IMR-90 (cell line): ENCODE measurements at regions not wholly inside any gene's neighbourhood (a gene's known extent, or its start where the extent isn't known, plus 50 kb on each side); places are given as distances from the start of the nearest gene placed in this dataset.

Experiments
- ATAC-seq: fragments of 200-7000 bp; cut with Tn5 transposase; 2 replicates; pipeline ENCODE4 v1.9.1; 2020; ENCODE audit warnings: low read depth, mild to moderate bottlenecking, moderate library complexity
- BruUV-seq: library from RNA; stranded (reverse); fragments of 400-500 nt; replicated peaks from 2 replicates; lab custom pipeline; 2021; lab: Mats Ljungman, UMichigan
- CTCF ChIA-PET: fragments of 300-600 bp; formaldehyde crosslinking; extraction: SDS; loops from one replicate; lab custom pipeline; 2021; ENCODE audit warnings: antibody characterized with exemption; lab: Yijun Ruan, JAX
- POLR2A ChIA-PET: fragments of 300-600 bp; sonication (Branson Sonifier 250); formaldehyde crosslinking; loops from one replicate; lab custom pipeline; 2022; ENCODE audit warnings: antibody characterized with exemption; ENCODE audit not compliant: unreplicated experiment; lab: Charles Lee
- DNase-seq: peaks from one replicate; pipeline ENCODE4 v3.0.0; 2013
- H2AFZ ChIP-seq: replicated peaks from 2 replicates; pipeline ENCODE3; 2013; ENCODE audit warnings: low read length, mild to moderate bottlenecking; ENCODE audit not compliant: poor library complexity
- H2AK5ac ChIP-seq: 2 replicates; pipeline ENCODE4 v1.6.1; 2013; ENCODE audit warnings: low read depth, low read length, inconsistent platforms
- H2AK9ac ChIP-seq: replicated peaks from 2 replicates; pipeline ENCODE3; 2013; ENCODE audit warnings: mild to moderate bottlenecking, low read depth, low read length, moderate library complexity; ENCODE audit not compliant: poor library complexity
- H2BK120ac ChIP-seq: 2 replicates; pipeline ENCODE4 v1.6.1; 2013; ENCODE audit warnings: low read depth, low read length, inconsistent platforms
- H2BK15ac ChIP-seq: 3 replicates; pipeline ENCODE4 v1.6.1; 2013; ENCODE audit warnings: low read depth, low read length, inconsistent platforms
- H2BK20ac ChIP-seq: 2 replicates; pipeline ENCODE4 v1.6.1; 2013; ENCODE audit warnings: low read depth, mild to moderate bottlenecking, inconsistent platforms, low read length, moderate library complexity
- H2BK5ac ChIP-seq: 2 replicates; pipeline ENCODE4 v1.6.1; 2013; ENCODE audit warnings: mild to moderate bottlenecking, low read depth, low read length, inconsistent platforms; ENCODE audit not compliant: poor library complexity, severe bottlenecking
- H3K14ac ChIP-seq: replicated peaks from 2 replicates; pipeline ENCODE4 v1.6.1; 2013; ENCODE audit warnings: low read depth, low read length, inconsistent platforms
- H3K18ac ChIP-seq: 2 replicates; pipeline ENCODE4 v1.6.1; 2013; ENCODE audit warnings: low read depth, low read length, control low read depth
- H3K23ac ChIP-seq: 2 replicates; pipeline ENCODE4 v1.6.1; 2013; ENCODE audit warnings: low read depth, low read length, inconsistent platforms
- H3K27ac ChIP-seq: 2 replicates; pipeline ENCODE4 v1.5.1; 2013; ENCODE audit warnings: mild to moderate bottlenecking, control low read depth, low read length; ENCODE audit not compliant: insufficient read depth
- H3K27me3 ChIP-seq: 2 replicates; pipeline ENCODE4 v1.6.1; 2013; ENCODE audit warnings: low read length; ENCODE audit not compliant: control insufficient read depth, insufficient read depth
- H3K36me3 ChIP-seq: 2 replicates; pipeline ENCODE4 v1.6.1; 2013; ENCODE audit warnings: low read length, mixed read lengths; ENCODE audit not compliant: control insufficient read depth, insufficient read depth
- H3K4ac ChIP-seq: 2 replicates; pipeline ENCODE4 v1.6.1; 2013; ENCODE audit warnings: low read depth, low read length, inconsistent platforms
- H3K4me1 ChIP-seq: 2 replicates; pipeline ENCODE4 v1.6.1; 2013; ENCODE audit warnings: low read length, mixed read lengths; ENCODE audit not compliant: control insufficient read depth, insufficient read depth
- H3K4me2 ChIP-seq: 2 replicates; pipeline ENCODE4 v1.6.1; 2013; ENCODE audit warnings: low read depth, mild to moderate bottlenecking, control low read depth, low read length, moderate library complexity
- H3K4me3 ChIP-seq: 2 replicates; pipeline ENCODE4 v1.5.1; 2013; ENCODE audit warnings: low read depth, mild to moderate bottlenecking, control low read depth, low read length, moderate library complexity; ENCODE audit not compliant: insufficient read depth
- H3K56ac ChIP-seq: 2 replicates; pipeline ENCODE4 v1.6.1; 2013; ENCODE audit warnings: low read length, inconsistent platforms; ENCODE audit not compliant: insufficient read depth; ENCODE audit errors: extremely low read depth
- H3K79me1 ChIP-seq, 2 experiments: 2 replicates each; pipeline ENCODE4 v1.6.1; 2013; ENCODE audit warnings: low read length in 2 of 2, inconsistent platforms in 1 of 2, low read depth in 1 of 2
- H3K9ac ChIP-seq: 2 replicates; pipeline ENCODE4 v1.6.1; 2013; ENCODE audit warnings: low read depth, low read length, control low read depth
- H3K9me1 ChIP-seq: 2 replicates; pipeline ENCODE4 v1.6.1; 2013; ENCODE audit warnings: low read length, inconsistent platforms; ENCODE audit not compliant: insufficient read depth
- H3K9me3 ChIP-seq: 2 replicates; pipeline ENCODE4 v1.6.1; 2013; ENCODE audit warnings: low read length; ENCODE audit not compliant: control insufficient read depth, insufficient read depth
- H4K20me1 ChIP-seq: 2 replicates; pipeline ENCODE4 v1.6.1; 2013; ENCODE audit warnings: low read length, inconsistent platforms; ENCODE audit not compliant: insufficient read depth
- H4K5ac ChIP-seq: 2 replicates; pipeline ENCODE4 v1.6.1; 2013; ENCODE audit warnings: mild to moderate bottlenecking, low read depth, low read length, control low read depth
- H4K8ac ChIP-seq, 2 experiments: 2 replicates each; pipeline ENCODE4 v1.6.1; 2013; ENCODE audit warnings: low read depth in 2 of 2, low read length in 2 of 2, control low read depth in 1 of 2, inconsistent platforms in 1 of 2
- H4K91ac ChIP-seq: 2 replicates; pipeline ENCODE4 v1.6.1; 2013; ENCODE audit warnings: low read depth, low read length, inconsistent platforms; ENCODE audit not compliant: insufficient read depth
- BHLHE40 ChIP-seq: fragments of 150-350 bp; IDR thresholded peaks from 2 replicates; pipeline ENCODE4 v1.6.1; 2016; ENCODE audit warnings: mild to moderate bottlenecking, low read depth, low read length
- CEBPB ChIP-seq: IDR thresholded peaks from 2 replicates; pipeline ENCODE4 v1.6.1; 2012; ENCODE audit warnings: low read depth, low read length, improper control_type of control experiment
- CHD1 ChIP-seq: IDR thresholded peaks from 2 replicates; pipeline ENCODE4 v1.6.1; 2012; ENCODE audit warnings: low read depth, low read length, improper control_type of control experiment
- FOS ChIP-seq: fragments of 150-350 bp; IDR thresholded peaks from 2 replicates; pipeline ENCODE4 v1.6.1; 2016; ENCODE audit warnings: low read depth, low read length
- MAFK ChIP-seq: IDR thresholded peaks from 2 replicates; pipeline ENCODE4 v1.6.1; 2012; ENCODE audit warnings: low read depth, low read length, improper control_type of control experiment
- MAZ ChIP-seq: IDR thresholded peaks from 2 replicates; pipeline ENCODE4 v1.6.1; 2012; ENCODE audit warnings: low read depth, mild to moderate bottlenecking, low read length, improper control_type of control experiment, moderate library complexity, borderline replicate concordance
- MXI1 ChIP-seq: IDR thresholded peaks from 2 replicates; pipeline ENCODE4 v1.6.1; 2012; ENCODE audit warnings: low read depth, mild to moderate bottlenecking, low read length, moderate library complexity, borderline replicate concordance
- NFE2L2 ChIP-seq: fragments of 150-350 bp; IDR thresholded peaks from 2 replicates; pipeline ENCODE4 v1.6.1; 2016; ENCODE audit warnings: low read depth, mild to moderate bottlenecking, low read length
- POLR2A ChIP-seq: IDR thresholded peaks from 2 replicates; pipeline ENCODE4 v1.6.1; 2012; ENCODE audit warnings: mild to moderate bottlenecking, low read depth, low read length
- RAD21 ChIP-seq: IDR thresholded peaks from 2 replicates; pipeline ENCODE4 v1.6.1; 2012; ENCODE audit warnings: low read length, improper control_type of control experiment
- RCOR1 ChIP-seq: IDR thresholded peaks from 2 replicates; pipeline ENCODE4 v1.6.1; 2012; ENCODE audit warnings: mild to moderate bottlenecking, low read length, improper control_type of control experiment; ENCODE audit not compliant: insufficient replicate concordance
- RFX5 ChIP-seq: IDR thresholded peaks from 2 replicates; pipeline ENCODE4 v1.8.0; 2012; ENCODE audit warnings: low read depth, mild to moderate bottlenecking, low read length, moderate library complexity
- SMC3 ChIP-seq: fragments of 150-350 bp; IDR thresholded peaks from 2 replicates; pipeline ENCODE4 v1.6.1; 2016; ENCODE audit warnings: low read depth, mild to moderate bottlenecking, antibody characterized with exemption, low read length, moderate library complexity
- WGBS, 2 experiments: methylation state at CpG; one replicate each; pipeline versions ENCODE4 v1.1.5 to v1.1.7; 2013; ENCODE audit warnings: missing lambda C conversion rate in 2 of 2; ENCODE audit not compliant: insufficient read length in 1 of 2; ENCODE audit errors: extremely low coverage in 2 of 2; 5-methylcytosine and 5-hydroxymethylcytosine counted together
- dilution Hi-C: fragments of 300-500 bp; cut with HindIII; formaldehyde crosslinking; loops from one replicate; pipeline ENCODE4 v1.14.3; 2018; ENCODE audit warnings: low sequenced_read_pairs; ENCODE audit not compliant: unreplicated experiment
- in situ Hi-C: fragments of 300-500 bp; cut with MboI; formaldehyde crosslinking; loops from 3 replicates; pipeline ENCODE4 v1.14.3; 2019; ENCODE audit warnings: low sequenced_read_pairs, inconsistent platforms, mixed read lengths
- intact Hi-C: fragments of 100-400 bp; cut with micrococcal nuclease; formaldehyde crosslinking; loops from 2 replicates; pipeline ENCODE4 v1.10.0; 2022
- TF ChIP-seq, protein P1 (sequence below): fragments of 150-350 bp; IDR thresholded peaks from 2 replicates; pipeline ENCODE4 v1.6.1; 2016; ENCODE audit warnings: low read depth, mild to moderate bottlenecking, low read length, moderate library complexity, borderline replicate concordance
- TF ChIP-seq, protein P2 (sequence below): conservative IDR thresholded peaks from 2 replicates; pipeline ENCODE4 v1.5.1; 2012; ENCODE audit warnings: mild to moderate bottlenecking, low read depth, low read length, improper control_type of control experiment
- TF ChIP-seq, protein P3 (sequence below): fragments of 150-350 bp; IDR thresholded peaks from 2 replicates; pipeline ENCODE4 v1.6.1; 2017; ENCODE audit warnings: mild to moderate bottlenecking, antibody characterized with exemption, low read length, low read depth

DNA sequence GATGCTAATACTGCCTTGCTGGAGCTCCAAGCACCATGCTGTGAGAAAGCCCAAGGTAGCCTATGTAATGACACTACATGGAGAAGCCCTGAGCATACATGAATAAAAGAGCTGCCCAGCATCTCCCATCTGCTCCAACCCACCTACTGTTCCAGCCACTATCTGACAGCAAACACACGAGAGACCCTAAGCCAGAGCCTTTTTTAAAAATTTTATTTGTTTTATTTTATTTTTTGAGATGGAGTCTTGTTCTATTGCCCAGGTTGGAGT is 95.2 kb upstream of the PRICKLE1 start:
- no peak for DNase-seq
- no peak overlapping the region for H2BK15ac ChIP-seq
- dilution Hi-C loops (no loop called here), intact Hi-C loops (no loop called here), in situ Hi-C loops (no loop called here)
- H4K5ac ChIP-seq = no peak overlapping the region
- no peaks in the 10 kb centered on the region for H3K9me3 ChIP-seq
- H3K18ac ChIP-seq = no peak overlapping the region
- no peak overlapping the region for H2BK120ac ChIP-seq
- BruUV-seq = no TSS peak
- peaks cover 5% of the 10 kb centered on the region for H3K4me1 ChIP-seq
- no CpG with 5 or more reads among the region's 1 CpG for WGBS, 2 experiments
- H3K23ac ChIP-seq = no peak overlapping the region
- no peak for TF ChIP-seq MAFK
- TF ChIP-seq, protein P1, sequence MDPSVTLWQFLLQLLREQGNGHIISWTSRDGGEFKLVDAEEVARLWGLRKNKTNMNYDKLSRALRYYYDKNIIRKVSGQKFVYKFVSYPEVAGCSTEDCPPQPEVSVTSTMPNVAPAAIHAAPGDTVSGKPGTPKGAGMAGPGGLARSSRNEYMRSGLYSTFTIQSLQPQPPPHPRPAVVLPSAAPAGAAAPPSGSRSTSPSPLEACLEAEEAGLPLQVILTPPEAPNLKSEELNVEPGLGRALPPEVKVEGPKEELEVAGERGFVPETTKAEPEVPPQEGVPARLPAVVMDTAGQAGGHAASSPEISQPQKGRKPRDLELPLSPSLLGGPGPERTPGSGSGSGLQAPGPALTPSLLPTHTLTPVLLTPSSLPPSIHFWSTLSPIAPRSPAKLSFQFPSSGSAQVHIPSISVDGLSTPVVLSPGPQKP = no peak
- TF ChIP-seq RFX5 = no peak
- TF ChIP-seq BHLHE40 = no peak
- no peak for TF ChIP-seq POLR2A
- TF ChIP-seq, protein P2, sequence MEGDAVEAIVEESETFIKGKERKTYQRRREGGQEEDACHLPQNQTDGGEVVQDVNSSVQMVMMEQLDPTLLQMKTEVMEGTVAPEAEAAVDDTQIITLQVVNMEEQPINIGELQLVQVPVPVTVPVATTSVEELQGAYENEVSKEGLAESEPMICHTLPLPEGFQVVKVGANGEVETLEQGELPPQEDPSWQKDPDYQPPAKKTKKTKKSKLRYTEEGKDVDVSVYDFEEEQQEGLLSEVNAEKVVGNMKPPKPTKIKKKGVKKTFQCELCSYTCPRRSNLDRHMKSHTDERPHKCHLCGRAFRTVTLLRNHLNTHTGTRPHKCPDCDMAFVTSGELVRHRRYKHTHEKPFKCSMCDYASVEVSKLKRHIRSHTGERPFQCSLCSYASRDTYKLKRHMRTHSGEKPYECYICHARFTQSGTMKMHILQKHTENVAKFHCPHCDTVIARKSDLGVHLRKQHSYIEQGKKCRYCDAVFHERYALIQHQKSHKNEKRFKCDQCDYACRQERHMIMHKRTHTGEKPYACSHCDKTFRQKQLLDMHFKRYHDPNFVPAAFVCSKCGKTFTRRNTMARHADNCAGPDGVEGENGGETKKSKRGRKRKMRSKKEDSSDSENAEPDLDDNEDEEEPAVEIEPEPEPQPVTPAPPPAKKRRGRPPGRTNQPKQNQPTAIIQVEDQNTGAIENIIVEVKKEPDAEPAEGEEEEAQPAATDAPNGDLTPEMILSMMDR = no peak
- TF ChIP-seq SMC3 = no peak
- no peak for TF ChIP-seq RCOR1
- TF ChIP-seq MXI1 = no peak
- no peak for TF ChIP-seq FOS
- no peak for TF ChIP-seq CEBPB
- no peak for TF ChIP-seq CHD1
- TF ChIP-seq MAZ = no peak
- TF ChIP-seq, protein P3, sequence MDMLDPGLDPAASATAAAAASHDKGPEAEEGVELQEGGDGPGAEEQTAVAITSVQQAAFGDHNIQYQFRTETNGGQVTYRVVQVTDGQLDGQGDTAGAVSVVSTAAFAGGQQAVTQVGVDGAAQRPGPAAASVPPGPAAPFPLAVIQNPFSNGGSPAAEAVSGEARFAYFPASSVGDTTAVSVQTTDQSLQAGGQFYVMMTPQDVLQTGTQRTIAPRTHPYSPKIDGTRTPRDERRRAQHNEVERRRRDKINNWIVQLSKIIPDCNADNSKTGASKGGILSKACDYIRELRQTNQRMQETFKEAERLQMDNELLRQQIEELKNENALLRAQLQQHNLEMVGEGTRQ = no peak
- no peak for TF ChIP-seq RAD21
- TF ChIP-seq NFE2L2 = no peak
- ATAC-seq = no peak
- H2AK9ac ChIP-seq = no peak overlapping the region
- no peak overlapping the region for H3K27ac ChIP-seq
- CTCF ChIA-PET = no interaction called here
- 0 out of 2 replicates have a peak overlapping the region, but pooled peaks have one; percentile 3 for H3K56ac ChIP-seq
- H3K4me3 ChIP-seq = no peak overlapping the region
- H3K79me1 ChIP-seq = no peaks in the 10 kb centered on the region
- no peak overlapping the region for H3K9ac ChIP-seq
- POLR2A ChIA-PET = no interaction called here
- no peaks in the 10 kb centered on the region for H4K20me1 ChIP-seq
- no peak overlapping the region for H2BK20ac ChIP-seq
- no peak overlapping the region for H2AFZ ChIP-seq
- no peak overlapping the region for H3K4ac ChIP-seq
- H3K9me1 ChIP-seq = peaks cover 3% of the 10 kb centered on the region; the same call in 1 of the 2 replicates
- no peak overlapping the region for H2BK5ac ChIP-seq
- no peak overlapping the region for H3K14ac ChIP-seq
- H4K8ac ChIP-seq = no peak overlapping the region
- no peak overlapping the region for H3K4me2 ChIP-seq
- H3K36me3 ChIP-seq = no peaks in the 10 kb centered on the region
- no peaks in the 10 kb centered on the region for H3K27me3 ChIP-seq
- no peak overlapping the region for H2AK5ac ChIP-seq
- H4K91ac ChIP-seq = no peak overlapping the region
